ENCODE measurements at regions not wholly inside any gene's neighbourhood (a gene's known extent, or its start where the extent isn't known, plus 50 kb on each side); places are given as distances from the start of the nearest gene placed in this dataset.
A peak's percentile ranks its signal among the peaks of the same experiment; 100 is the strongest.

- DNase-seq (ENCODE audit: low spot score), result no peak
These were observed 1094.6 kb upstream of the ADGRL4 start for GRCh38 chr1:80101159-80101558.

GRCh38 chr1:80099713-80100112 is 1093.2 kb upstream of the ADGRL4 start:
- no peak for DNase-seq (ENCODE audit: low spot score)

- no peak for DNase-seq (ENCODE audit: low spot score)
These were observed 1078.5 kb upstream of the ADGRL4 start for GRCh38 chr1:80085067-80085466.

GRCh38 chr1:80083892-80084291 is 1077.4 kb upstream of the ADGRL4 start:
- no peak for DNase-seq (ENCODE audit: low spot score)

GRCh38 chr1:80076469-80076868 is 1069.9 kb upstream of the ADGRL4 start:
- no peak for DNase-seq (ENCODE audit: low spot score)

GRCh38 chr1:80075351-80075750 is 1068.8 kb upstream of the ADGRL4 start:
- DNase-seq (ENCODE audit: low spot score), result no peak

GRCh38 chr1:80072563-80072962 is 1066.0 kb upstream of the ADGRL4 start:
- no peak for DNase-seq (ENCODE audit: low spot score)

GRCh38 chr1:80066060-80066459 is 1059.5 kb upstream of the ADGRL4 start:
- no peak for DNase-seq (ENCODE audit: low spot score)

- DNase-seq (ENCODE audit: low spot score), result no peak
These were observed 1058.0 kb upstream of the ADGRL4 start for GRCh38 chr1:80064524-80064923.

- peak; percentile 4 for DNase-seq (ENCODE audit: low spot score)
These were observed 1053.4 kb upstream of the ADGRL4 start for GRCh38 chr1:80059940-80060339.

- no peak for DNase-seq (ENCODE audit: low spot score)
These were observed 1049.6 kb upstream of the ADGRL4 start for GRCh38 chr1:80056179-80056578.

GRCh38 chr1:80054129-80054528 is 1047.6 kb upstream of the ADGRL4 start:
- DNase-seq (ENCODE audit: low spot score), result peak; percentile 5

GRCh38 chr1:80053613-80054012 is 1047.1 kb upstream of the ADGRL4 start:
- DNase-seq (ENCODE audit: low spot score), result no peak

- DNase-seq (ENCODE audit: low spot score), result no peak
These were observed 1044.0 kb upstream of the ADGRL4 start for GRCh38 chr1:80050523-80050922.

- DNase-seq (ENCODE audit: low spot score), result no peak
These were observed 1043.6 kb upstream of the ADGRL4 start for GRCh38 chr1:80050085-80050484.

- no peak for DNase-seq (ENCODE audit: low spot score)
These were observed 1042.2 kb upstream of the ADGRL4 start for GRCh38 chr1:80048716-80049115.

- DNase-seq (ENCODE audit: low spot score), result no peak
These were observed 1041.3 kb upstream of the ADGRL4 start for GRCh38 chr1:80047791-80048190.

GRCh38 chr1:80044662-80045061 is 1038.1 kb upstream of the ADGRL4 start:
- DNase-seq (ENCODE audit: low spot score), result no peak

GRCh38 chr1:80036690-80037432 is 1030.3 kb upstream of the ADGRL4 start:
- DNase-seq (ENCODE audit: low spot score), result no peak

- no peak for DNase-seq (ENCODE audit: low spot score)
These were observed 1016.8 kb upstream of the ADGRL4 start for GRCh38 chr1:80023358-80023757.

- DNase-seq (ENCODE audit: low spot score), result no peak
These were observed 1015.4 kb upstream of the ADGRL4 start for GRCh38 chr1:80021891-80022290.

GRCh38 chr1:80018348-80018747 is 1011.8 kb upstream of the ADGRL4 start:
- no peak for DNase-seq (ENCODE audit: low spot score)

- no peak for DNase-seq (ENCODE audit: low spot score)
These were observed 1002.4 kb upstream of the ADGRL4 start for GRCh38 chr1:80008934-80009333.

GRCh38 chr1:80003250-80003649 is 996.7 kb upstream of the ADGRL4 start:
- no peak for DNase-seq (ENCODE audit: low spot score)

All from SK-N-DZ (cell line).